ENCODE measurements at regions not wholly inside any gene's neighbourhood (a gene's known extent, or its start where the extent isn't known, plus 50 kb on each side); places are given as distances from the start of the nearest gene placed in this dataset.

GRCh38 chr6:137794516-137795201 is 72.4 kb upstream of the TNFAIP3 start:
- no peak overlapping the region for H3K4me3 ChIP-seq (ENCODE audit: low read depth, low read length)
- TF ChIP-seq CTCF (IDR thresholded peaks at IDR 0.05; ENCODE audit: low read depth, low read length), result no peak
- DNase-seq (ENCODE audit: low read depth, low spot score), result no peak
- in situ Hi-C loops (cut with HindIII; ENCODE audit: low sequenced_read_pairs), result no loop called here

- TF ChIP-seq CTCF (IDR thresholded peaks at IDR 0.05; ENCODE audit: low read depth, low read length), result no peak
- H3K4me3 ChIP-seq (ENCODE audit: low read depth, low read length), result no peak overlapping the region
- in situ Hi-C loops (cut with HindIII; ENCODE audit: low sequenced_read_pairs), result no loop called here
- no peak for DNase-seq (ENCODE audit: low read depth, low spot score)
These were observed 71.6 kb upstream of the TNFAIP3 start for GRCh38 chr6:137795501-137795900.

- no peak for DNase-seq (ENCODE audit: low read depth, low spot score)
- TF ChIP-seq CTCF (IDR thresholded peaks at IDR 0.05; ENCODE audit: low read depth, low read length), result no peak
- in situ Hi-C loops (cut with HindIII; ENCODE audit: low sequenced_read_pairs), result no loop called here
- no peak overlapping the region for H3K4me3 ChIP-seq (ENCODE audit: low read depth, low read length)
These were observed 68.8 kb upstream of the TNFAIP3 start for GRCh38 chr6:137798261-137798660.

GRCh38 chr6:137798846-137799245 is 68.2 kb upstream of the TNFAIP3 start:
- TF ChIP-seq CTCF (IDR thresholded peaks at IDR 0.05; ENCODE audit: low read depth, low read length), result no peak
- in situ Hi-C loops (cut with HindIII; ENCODE audit: low sequenced_read_pairs), result no loop called here
- DNase-seq (ENCODE audit: low read depth, low spot score), result peak; percentile 65
- no peak overlapping the region for H3K4me3 ChIP-seq (ENCODE audit: low read depth, low read length)

GRCh38 chr6:137799950-137800568 is 67.0 kb upstream of the TNFAIP3 start:
- TF ChIP-seq CTCF (IDR thresholded peaks at IDR 0.05; ENCODE audit: low read depth, low read length), result peak; percentile 53
- in situ Hi-C loops (cut with HindIII; ENCODE audit: low sequenced_read_pairs), result no loop called here
- DNase-seq (ENCODE audit: low read depth, low spot score), result peak; percentile 60
- no peak overlapping the region for H3K4me3 ChIP-seq (ENCODE audit: low read depth, low read length)

- DNase-seq (ENCODE audit: low read depth, low spot score), result no peak
- no peak overlapping the region for H3K4me3 ChIP-seq (ENCODE audit: low read depth, low read length)
- in situ Hi-C loops (cut with HindIII; ENCODE audit: low sequenced_read_pairs), result no loop called here
- TF ChIP-seq CTCF (IDR thresholded peaks at IDR 0.05; ENCODE audit: low read depth, low read length), result no peak
These were observed 66.3 kb upstream of the TNFAIP3 start for GRCh38 chr6:137800762-137801161.
